ENCODE measurements at regions not wholly inside any gene's neighbourhood (a gene's known extent, or its start where the extent isn't known, plus 50 kb on each side); places are given as distances from the start of the nearest gene placed in this dataset.

DNA sequence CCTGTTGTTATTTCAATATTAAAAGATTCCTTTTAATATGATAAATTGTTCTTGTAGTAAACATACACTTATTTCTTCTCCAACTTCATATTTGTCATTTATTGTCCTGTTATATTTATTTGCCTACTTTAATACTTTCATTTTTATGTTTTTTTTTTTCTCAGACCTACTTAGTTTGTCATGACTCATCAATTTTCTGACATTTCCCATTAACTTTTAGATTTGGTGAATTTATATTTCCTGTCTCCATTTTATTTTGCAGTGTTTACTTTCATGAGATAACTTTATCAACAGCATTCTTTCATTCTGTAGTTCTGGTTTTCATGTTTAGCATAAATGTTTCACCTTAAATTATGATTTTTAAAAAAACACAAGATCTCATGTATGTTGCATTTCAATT lies 788.7 kb downstream of the EFNA5 start:
- ATAC-seq: no peak
- H3K27ac ChIP-seq (ENCODE audit: low read depth, low read length): no peak overlapping the region
- no peaks in the 10 kb centered on the region for H3K9me2 ChIP-seq (ENCODE audit: insufficient read depth)
- intact Hi-C loops (cut with micrococcal nuclease): no loop called here
- H3K79me2 ChIP-seq (ENCODE audit: insufficient read depth, low read length): no peaks in the 10 kb centered on the region
- H3K36me3 ChIP-seq (ENCODE audit: control insufficient read depth in 1 of 2, insufficient read depth in 2 of 2, low read length in 2 of 2): no peaks in the 10 kb centered on the region
- H3K27me3 ChIP-seq (ENCODE audit: insufficient read depth, low read length): no peaks in the 10 kb centered on the region
- peaks cover 0 to 6% of the 10 kb centered on the region in 2 experiments; a peak in 1 of 4 replicates for H3K4me1 ChIP-seq (ENCODE audit: control insufficient read depth in 1 of 2, insufficient read depth in 2 of 2, low read length in 2 of 2)
- no peak overlapping the region for H3K4me3 ChIP-seq (replicated peaks in 1 of 2; ENCODE audit: low read depth in 1 of 2, low read length in 2 of 2)
- H4K20me1 ChIP-seq (ENCODE audit: insufficient read depth): no peaks in the 10 kb centered on the region
- DNase-seq (ENCODE audit: low read depth, low spot score): no peak
- no peak overlapping the region for H2AFZ ChIP-seq (ENCODE audit: low read depth, low read length, poor library complexity, severe bottlenecking)
- no TSS peak for BruUV-seq (replicated peaks)
- no peak overlapping the region for H3K4me2 ChIP-seq (ENCODE audit: low read length)
- no peaks in the 10 kb centered on the region for H3K9me3 ChIP-seq (ENCODE audit: control insufficient read depth in 1 of 2, insufficient read depth in 1 of 2, low read depth in 1 of 2, low read length in 2 of 2)
- ChIA-PET CTCF (no interaction called here), POLR2A (no interaction called here), RAD21 (ENCODE audit: low non-redundant PET in 1 of 2, low total read pairs in 2 of 2, uncharacterized antibody in 2 of 2, unreplicated experiment in 2 of 2) (no interaction called here)
- no peak overlapping the region for H3K9ac ChIP-seq (ENCODE audit: low read length)
- no peak for TF ChIP-seq SRF (IDR thresholded peaks at IDR 0.05; ENCODE audit: low read depth)
- TF ChIP-seq ZNF274 (IDR thresholded peaks at IDR 0.05; ENCODE audit: low read depth, low read length): no peak
- TF ChIP-seq, protein P1, sequence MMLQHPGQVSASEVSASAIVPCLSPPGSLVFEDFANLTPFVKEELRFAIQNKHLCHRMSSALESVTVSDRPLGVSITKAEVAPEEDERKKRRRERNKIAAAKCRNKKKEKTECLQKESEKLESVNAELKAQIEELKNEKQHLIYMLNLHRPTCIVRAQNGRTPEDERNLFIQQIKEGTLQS (IDR thresholded peaks at IDR 0.05): no peak
- TF ChIP-seq FOSL1 (IDR thresholded peaks at IDR 0.05; ENCODE audit: low read depth): no peak
- no peak for TF ChIP-seq ELF1 (IDR thresholded peaks at IDR 0.05; ENCODE audit: borderline replicate concordance, low read depth)
- no peak for TF ChIP-seq EGR1 (IDR thresholded peaks at IDR 0.05; ENCODE audit: low read depth)
- TF ChIP-seq TCF7L2 (IDR thresholded peaks at IDR 0.05; ENCODE audit: borderline replicate concordance, extremely low read depth, insufficient read depth, insufficient read length): no peak
- TF ChIP-seq SIN3A (IDR thresholded peaks at IDR 0.05; ENCODE audit: low read depth): no peak
- TF ChIP-seq MAX (IDR thresholded peaks at IDR 0.05): no peak
- TF ChIP-seq CTCF (IDR thresholded peaks at IDR 0.05 in 2 of 3, conservative IDR thresholded peaks at IDR 0.05 in 1 of 3; ENCODE audit: borderline replicate concordance in 1 of 3, insufficient read depth in 1 of 3, low read depth in 2 of 3, low read length in 2 of 3): no peak
- TF ChIP-seq, protein P2, sequence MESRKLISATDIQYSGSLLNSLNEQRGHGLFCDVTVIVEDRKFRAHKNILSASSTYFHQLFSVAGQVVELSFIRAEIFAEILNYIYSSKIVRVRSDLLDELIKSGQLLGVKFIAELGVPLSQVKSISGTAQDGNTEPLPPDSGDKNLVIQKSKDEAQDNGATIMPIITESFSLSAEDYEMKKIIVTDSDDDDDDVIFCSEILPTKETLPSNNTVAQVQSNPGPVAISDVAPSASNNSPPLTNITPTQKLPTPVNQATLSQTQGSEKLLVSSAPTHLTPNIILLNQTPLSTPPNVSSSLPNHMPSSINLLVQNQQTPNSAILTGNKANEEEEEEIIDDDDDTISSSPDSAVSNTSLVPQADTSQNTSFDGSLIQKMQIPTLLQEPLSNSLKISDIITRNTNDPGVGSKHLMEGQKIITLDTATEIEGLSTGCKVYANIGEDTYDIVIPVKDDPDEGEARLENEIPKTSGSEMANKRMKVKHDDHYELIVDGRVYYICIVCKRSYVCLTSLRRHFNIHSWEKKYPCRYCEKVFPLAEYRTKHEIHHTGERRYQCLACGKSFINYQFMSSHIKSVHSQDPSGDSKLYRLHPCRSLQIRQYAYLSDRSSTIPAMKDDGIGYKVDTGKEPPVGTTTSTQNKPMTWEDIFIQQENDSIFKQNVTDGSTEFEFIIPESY (IDR thresholded peaks at IDR 0.05; ENCODE audit: extremely low read depth, insufficient replicate concordance, low read length): no peak
- TF ChIP-seq CEBPB (IDR thresholded peaks at IDR 0.05; ENCODE audit: low read depth): no peak
- TF ChIP-seq YY1 (IDR thresholded peaks at IDR 0.05; ENCODE audit: extremely low read depth, insufficient replicate concordance, low read depth, low read length): no peak
- no peak for TF ChIP-seq JUND (IDR thresholded peaks at IDR 0.05)
- no peak for TF ChIP-seq CBX3 (IDR thresholded peaks at IDR 0.05; ENCODE audit: low read depth)
- no peak for TF ChIP-seq EZH2 (IDR thresholded peaks at IDR 0.05)
- TF ChIP-seq ZFX (IDR thresholded peaks at IDR 0.05): no peak
- TF ChIP-seq POLR2AphosphoS5 (IDR thresholded peaks at IDR 0.05; ENCODE audit: low read depth, low read length): no peak

Data from HCT116 (cell line).